Stimulated activated naive CD8-positive, alpha-beta T cell treated with anti-CD3 and anti-CD28 coated beads, Interleukin-15, Interleukin-2, amounts not matched to agents 100 ng/mL and 50 ng/mL, for 24 hours (primary cell): ENCODE measurements at regions not wholly inside any gene's neighbourhood (a gene's known extent, or its start where the extent isn't known, plus 50 kb on each side); places are given as distances from the start of the nearest gene placed in this dataset.

Source experiments
- H3K27ac Mint-ChIP-seq: one replicate; pipeline ENCODE4 v1.8.0; 2021; ENCODE audit warnings: mild to moderate bottlenecking, mixed read lengths
- H3K27me3 Mint-ChIP-seq: one replicate; pipeline ENCODE4 v1.8.0; 2021; ENCODE audit warnings: mixed read lengths
- H3K36me3 Mint-ChIP-seq: one replicate; pipeline ENCODE4 v1.8.0; 2021; ENCODE audit warnings: low read depth, mixed read lengths
- H3K4me1 Mint-ChIP-seq: one replicate; pipeline ENCODE4 v1.8.0; 2021; ENCODE audit warnings: low read depth, mixed read lengths
- H3K4me3 Mint-ChIP-seq: one replicate; pipeline ENCODE4 v1.8.0; 2021; ENCODE audit warnings: mild to moderate bottlenecking, mixed read lengths
- H3K9me3 Mint-ChIP-seq: one replicate; pipeline ENCODE4 v1.8.0; 2021; ENCODE audit warnings: mixed read lengths

- Mint-ChIP-seq H3K4me1 (peaks cover 18% of the 10 kb centered on the region), H3K36me3 (no peaks in the 10 kb centered on the region), H3K27me3 (no peaks in the 10 kb centered on the region), H3K4me3 (no peak overlapping the region), H3K27ac (no peak overlapping the region), H3K9me3 (no peaks in the 10 kb centered on the region)
Measured at GRCh38 chr5:56498759-56499395, 265.7 kb upstream of the ANKRD55 start.

- Mint-ChIP-seq H3K4me1 (peaks cover 11% of the 10 kb centered on the region), H3K36me3 (no peaks in the 10 kb centered on the region), H3K4me3 (no peak overlapping the region), H3K27me3 (no peaks in the 10 kb centered on the region), H3K9me3 (no peaks in the 10 kb centered on the region), H3K27ac (no peak overlapping the region)
Measured at GRCh38 chr5:56496581-56497063, 263.5 kb upstream of the ANKRD55 start.

GRCh38 chr5:56494300-56494731 is 261.2 kb upstream of the ANKRD55 start:
- H3K9me3 Mint-ChIP-seq, result no peaks in the 10 kb centered on the region
- H3K4me1 Mint-ChIP-seq, result peaks cover 22% of the 10 kb centered on the region
- no peaks in the 10 kb centered on the region for H3K36me3 Mint-ChIP-seq
- H3K4me3 Mint-ChIP-seq, result no peak overlapping the region
- no peak overlapping the region for H3K27ac Mint-ChIP-seq
- H3K27me3 Mint-ChIP-seq, result no peaks in the 10 kb centered on the region

GRCh38 chr5:56493766-56494165 is 260.6 kb upstream of the ANKRD55 start:
- Mint-ChIP-seq H3K27me3 (no peaks in the 10 kb centered on the region), H3K4me3 (no peak overlapping the region), H3K36me3 (no peaks in the 10 kb centered on the region), H3K9me3 (no peaks in the 10 kb centered on the region), H3K4me1 (peaks cover 22% of the 10 kb centered on the region), H3K27ac (no peak overlapping the region)

DNA sequence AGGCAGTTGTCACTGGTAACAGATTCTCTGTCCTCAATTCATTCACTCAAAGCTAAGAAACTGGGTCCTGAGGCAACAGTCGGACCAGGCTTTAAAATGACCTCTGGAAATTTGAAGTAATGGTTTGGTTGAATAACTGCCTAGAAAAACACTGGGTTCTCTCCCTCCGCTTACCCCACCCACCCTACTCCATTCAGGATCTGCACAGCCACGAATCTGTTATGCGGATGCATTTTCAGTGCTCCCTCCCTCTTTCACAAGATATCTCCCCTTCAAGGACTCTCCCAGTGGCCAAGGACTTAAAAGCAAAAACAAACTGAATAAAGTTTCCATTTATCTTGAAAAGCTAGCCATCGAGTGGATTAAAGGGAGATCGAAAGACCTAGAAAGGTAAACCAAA is 260.2 kb upstream of the ANKRD55 start:
- Mint-ChIP-seq H3K4me3 (no peak overlapping the region), H3K9me3 (no peaks in the 10 kb centered on the region), H3K27me3 (no peaks in the 10 kb centered on the region), H3K36me3 (no peaks in the 10 kb centered on the region), H3K27ac (no peak overlapping the region), H3K4me1 (peaks cover 22% of the 10 kb centered on the region)

GRCh38 chr5:56492812-56493211 is 259.7 kb upstream of the ANKRD55 start:
- Mint-ChIP-seq H3K4me3 (no peak overlapping the region), H3K27ac (no peak overlapping the region), H3K9me3 (no peaks in the 10 kb centered on the region), H3K36me3 (no peaks in the 10 kb centered on the region), H3K27me3 (no peaks in the 10 kb centered on the region), H3K4me1 (peaks cover 22% of the 10 kb centered on the region)

DNA sequence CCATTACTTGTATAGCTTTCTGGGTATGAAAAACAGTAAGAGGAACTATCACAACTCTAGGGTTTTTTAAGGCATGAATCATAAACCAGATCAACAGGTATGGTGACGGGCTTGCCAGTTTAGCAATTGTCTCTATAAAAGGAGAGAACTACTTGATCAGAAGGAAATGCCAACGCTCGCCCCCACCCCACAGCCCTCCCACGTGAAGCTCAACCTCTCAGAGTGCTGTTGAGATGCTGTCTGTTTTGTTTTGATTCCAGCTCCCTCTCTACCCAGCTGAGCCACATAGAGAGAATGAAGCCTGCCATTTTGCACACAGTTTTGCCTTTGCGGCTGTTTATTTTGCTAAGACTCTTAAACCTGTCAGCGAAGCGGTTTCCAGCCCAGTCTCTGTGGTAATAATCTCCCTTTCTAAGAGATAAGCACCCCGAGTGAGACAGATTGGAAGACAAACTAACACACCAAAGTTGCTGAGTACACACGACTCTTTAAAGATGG is 257.9 kb upstream of the ANKRD55 start:
- Mint-ChIP-seq H3K9me3 (peaks cover 8% of the 10 kb centered on the region), H3K27ac (no peak overlapping the region), H3K27me3 (no peaks in the 10 kb centered on the region), H3K4me1 (peaks cover 17% of the 10 kb centered on the region), H3K36me3 (peaks cover 6% of the 10 kb centered on the region), H3K4me3 (no peak overlapping the region)

DNA sequence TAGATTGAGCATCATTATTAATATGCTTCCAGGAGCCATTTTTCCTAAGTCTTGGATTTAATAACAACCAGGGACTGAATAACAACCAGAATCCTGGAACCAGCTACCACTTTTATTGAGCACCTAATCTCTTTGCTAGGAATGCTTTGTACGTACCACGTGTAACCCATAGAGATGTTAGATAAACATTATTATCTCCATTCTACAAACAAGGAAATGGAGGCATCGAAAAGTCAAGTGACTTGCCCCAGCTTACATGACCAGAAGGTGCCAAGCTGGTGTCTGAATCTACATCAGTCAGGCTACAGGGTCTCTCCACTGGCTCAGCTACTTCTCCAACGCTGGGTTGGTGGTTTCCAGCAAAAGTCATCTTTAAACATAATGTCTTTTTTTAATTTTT is 256.1 kb upstream of the ANKRD55 start:
- Mint-ChIP-seq H3K27ac (no peak overlapping the region), H3K9me3 (peaks cover 8% of the 10 kb centered on the region), H3K27me3 (no peaks in the 10 kb centered on the region), H3K36me3 (peaks cover 6% of the 10 kb centered on the region), H3K4me1 (peaks cover 14% of the 10 kb centered on the region), H3K4me3 (no peak overlapping the region)

- no peaks in the 10 kb centered on the region for H3K27me3 Mint-ChIP-seq
- H3K4me1 Mint-ChIP-seq, result peaks cover 18% of the 10 kb centered on the region
- H3K9me3 Mint-ChIP-seq, result peaks cover 8% of the 10 kb centered on the region
- no peak overlapping the region for H3K4me3 Mint-ChIP-seq
- no peak overlapping the region for H3K27ac Mint-ChIP-seq
- peaks cover 6% of the 10 kb centered on the region for H3K36me3 Mint-ChIP-seq
Measured at GRCh38 chr5:56487528-56488115, 254.5 kb upstream of the ANKRD55 start.

DNA sequence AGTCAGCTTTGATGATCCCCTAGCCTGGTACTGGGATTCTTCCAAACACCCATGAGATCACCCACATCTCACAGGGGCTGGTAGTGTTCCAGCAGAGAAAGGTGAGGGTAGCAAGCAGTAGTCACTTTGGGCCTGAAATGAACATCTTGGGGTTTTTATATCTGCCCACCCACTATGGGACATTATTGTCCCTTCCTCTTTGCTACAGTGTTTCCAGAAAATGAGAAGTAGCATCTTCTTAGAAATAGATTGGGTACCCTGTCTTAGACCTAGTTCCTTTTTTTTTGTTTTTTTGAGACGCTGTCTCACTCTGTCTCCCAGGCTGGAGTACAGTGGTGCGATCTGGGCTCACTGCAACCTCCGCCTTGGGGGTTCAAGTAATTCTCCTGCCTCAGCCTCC is 249.2 kb upstream of the ANKRD55 start:
- Mint-ChIP-seq H3K36me3 (peaks cover 6% of the 10 kb centered on the region), H3K9me3 (peaks cover 8% of the 10 kb centered on the region), H3K27me3 (peaks cover 12% of the 10 kb centered on the region), H3K4me1 (peaks cover 42% of the 10 kb centered on the region), H3K4me3 (peak overlapping the region; percentile 80), H3K27ac (no peak overlapping the region)

DNA sequence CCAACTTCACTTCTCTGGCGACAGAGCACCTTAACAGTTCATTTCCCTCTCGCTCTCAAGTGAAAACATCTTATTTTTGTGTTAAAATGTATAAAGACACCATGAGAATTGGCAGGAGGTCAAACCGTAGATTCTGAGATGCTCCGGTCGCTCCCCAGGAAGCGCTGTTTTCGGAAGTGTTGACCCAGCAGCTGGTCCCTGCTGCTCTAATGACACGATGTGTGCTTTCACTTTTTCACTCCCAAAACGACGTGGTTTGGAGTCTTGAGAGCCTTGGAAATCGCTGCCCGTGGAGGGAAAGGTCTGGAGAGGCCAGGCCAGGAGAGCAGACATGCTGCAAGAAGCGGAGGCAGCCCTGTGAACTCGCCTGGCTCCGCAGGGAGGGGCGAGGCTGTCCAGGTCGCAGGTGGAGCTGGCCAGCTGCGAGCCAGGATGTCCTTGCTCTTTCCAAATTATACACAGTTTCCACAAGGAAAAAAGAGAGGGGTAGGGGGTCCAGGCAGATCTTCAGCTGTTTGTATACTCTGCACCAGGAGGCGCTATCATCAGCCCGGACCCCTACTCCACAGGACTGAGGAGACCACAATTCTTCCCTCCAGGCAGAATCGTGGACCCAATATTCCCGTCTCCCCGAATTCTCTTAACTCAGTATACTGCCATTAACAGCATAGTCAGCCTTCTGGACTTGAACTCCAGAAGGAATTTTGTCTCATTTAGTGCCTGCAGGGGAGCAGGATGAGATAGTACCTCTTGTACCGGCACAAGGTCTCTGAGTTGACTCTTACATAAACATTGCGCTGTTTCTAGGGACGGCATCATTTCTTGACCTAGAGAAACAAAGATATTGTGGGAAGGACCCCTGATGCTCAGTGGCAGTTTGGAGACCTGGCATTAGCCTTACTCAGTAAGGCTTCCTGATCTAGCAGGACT is 248.6 kb upstream of the ANKRD55 start:
- Mint-ChIP-seq H3K36me3 (peaks cover 3% of the 10 kb centered on the region), H3K4me1 (peaks cover 42% of the 10 kb centered on the region), H3K4me3 (peak overlapping the region; percentile 80), H3K27me3 (peaks cover 12% of the 10 kb centered on the region), H3K9me3 (peaks cover 3% of the 10 kb centered on the region), H3K27ac (peak overlapping the region; percentile 79)

DNA sequence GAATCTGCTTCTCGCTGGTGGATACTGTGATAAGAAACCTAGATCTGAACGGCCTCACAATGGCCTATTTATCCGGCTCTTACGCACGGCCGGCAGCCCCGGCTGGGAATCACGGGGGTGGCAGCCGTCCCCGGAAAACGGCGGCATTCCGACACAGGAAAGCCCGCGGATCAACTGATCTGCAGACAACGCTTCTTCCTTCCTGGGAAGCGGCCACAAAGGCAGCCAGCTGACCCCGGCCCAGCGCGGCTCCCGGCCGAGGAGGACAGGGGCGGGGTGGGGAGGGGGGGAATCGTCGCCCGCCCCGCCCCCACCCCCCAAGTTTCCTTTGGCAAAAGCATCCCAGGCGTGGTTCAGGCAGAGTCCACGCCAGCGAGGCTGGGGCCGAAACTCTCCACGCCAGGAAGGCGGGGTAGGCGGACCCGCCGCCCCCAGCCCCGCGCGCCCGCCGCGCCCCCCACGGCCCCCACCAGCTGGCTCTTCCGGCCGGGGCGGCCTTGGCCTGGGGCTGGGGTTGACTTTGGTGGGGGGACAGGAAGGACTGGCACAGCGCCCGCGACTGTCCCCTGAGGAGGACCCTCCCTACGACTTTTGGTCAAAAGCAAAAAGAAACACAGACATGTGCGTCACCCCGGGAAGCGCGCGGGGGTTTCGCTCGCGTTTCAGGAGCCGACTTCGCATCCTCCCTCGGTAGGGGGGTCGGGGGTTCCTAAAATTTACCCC is 247.7 kb upstream of the ANKRD55 start:
- Mint-ChIP-seq H3K4me3 (peak overlapping the region; percentile 80), H3K4me1 (peaks cover 42% of the 10 kb centered on the region), H3K9me3 (no peaks in the 10 kb centered on the region), H3K27ac (peak overlapping the region; percentile 81), H3K36me3 (no peaks in the 10 kb centered on the region), H3K27me3 (peaks cover 12% of the 10 kb centered on the region)

- peaks cover 12% of the 10 kb centered on the region for H3K27me3 Mint-ChIP-seq
Measured at GRCh38 chr5:56480078-56480704, 247.1 kb upstream of the ANKRD55 start.

GRCh38 chr5:56479696-56480077 is 246.6 kb upstream of the ANKRD55 start:
- H3K36me3 Mint-ChIP-seq, result no peaks in the 10 kb centered on the region
- H3K27me3 Mint-ChIP-seq, result peaks cover 12% of the 10 kb centered on the region
- H3K27ac Mint-ChIP-seq, result peak overlapping the region; percentile 81
- H3K4me1 Mint-ChIP-seq, result peaks cover 42% of the 10 kb centered on the region
- H3K9me3 Mint-ChIP-seq, result no peaks in the 10 kb centered on the region
- H3K4me3 Mint-ChIP-seq, result peak overlapping the region; percentile 74

More at GRCh38 chr5:56480078-56480704, 247.1 kb upstream of the ANKRD55 start:
- H3K4me1 Mint-ChIP-seq, result peaks cover 42% of the 10 kb centered on the region
- no peaks in the 10 kb centered on the region for H3K9me3 Mint-ChIP-seq
- peak overlapping the region; percentile 81 for H3K27ac Mint-ChIP-seq
- H3K36me3 Mint-ChIP-seq, result no peaks in the 10 kb centered on the region
- peak overlapping the region; percentile 74 for H3K4me3 Mint-ChIP-seq
